GM21723 (cell line): ENCODE measurements at regions not wholly inside any gene's neighbourhood (a gene's known extent, or its start where the extent isn't known, plus 50 kb on each side); places are given as distances from the start of the nearest gene placed in this dataset.
"Not testable (repeated sequence)": the region's sequence is repeated elsewhere in the genome, so short reads cannot be mapped to it uniquely, and the experiment has no call there.

Experiments
- ATAC-seq: cut with Tn5 transposase; IDR thresholded peaks from one replicate; pipeline ENCODE4 v1.9.1; 2021; ENCODE audit warnings: mild to moderate bottlenecking, moderate library complexity; ENCODE audit not compliant: unreplicated experiment

GRCh38 chr16:65283181-65283651 lies 161.4 kb upstream of the CDH11 start:
- no peak for ATAC-seq

GRCh38 chr16:65281586-65281985 lies 159.7 kb upstream of the CDH11 start:
- no peak for ATAC-seq

GRCh38 chr16:65280845-65281512 lies 159.1 kb upstream of the CDH11 start:
- ATAC-seq: no peak

GRCh38 chr16:65279576-65279975 lies 157.7 kb upstream of the CDH11 start:
- no peak for ATAC-seq

- ATAC-seq: no peak
Observed at GRCh38 chr16:65278874-65279273, 157.0 kb upstream of the CDH11 start.

GRCh38 chr16:65274566-65274965 lies 152.7 kb upstream of the CDH11 start:
- ATAC-seq: no peak

GRCh38 chr16:65272699-65273414 lies 151.0 kb upstream of the CDH11 start:
- ATAC-seq: no peak

GRCh38 chr16:65271996-65272395 lies 150.1 kb upstream of the CDH11 start:
- ATAC-seq: no peak

- no peak for ATAC-seq
Observed at GRCh38 chr16:65268331-65268730, 146.5 kb upstream of the CDH11 start.

- ATAC-seq: no peak
Observed at GRCh38 chr16:65263896-65264295, 142.0 kb upstream of the CDH11 start.

- no peak for ATAC-seq
Observed at GRCh38 chr16:65260746-65261145, 138.9 kb upstream of the CDH11 start.

- no peak for ATAC-seq
Observed at GRCh38 chr16:65254144-65254543, 132.3 kb upstream of the CDH11 start.

- no peak for ATAC-seq
Observed at GRCh38 chr16:65249768-65250167, 127.9 kb upstream of the CDH11 start.

- ATAC-seq: no peak
Observed at GRCh38 chr16:65244787-65245186, 122.9 kb upstream of the CDH11 start.

- no peak for ATAC-seq
Observed at GRCh38 chr16:65235339-65236177, 113.7 kb upstream of the CDH11 start.

GRCh38 chr16:65234721-65235320 lies 113.0 kb upstream of the CDH11 start:
- not testable (repeated sequence) for ATAC-seq

- ATAC-seq: no peak
Observed at GRCh38 chr16:65229191-65229662, 107.4 kb upstream of the CDH11 start.

- no peak for ATAC-seq
Observed at GRCh38 chr16:65227150-65227835, 105.4 kb upstream of the CDH11 start.

- no peak for ATAC-seq
Observed at GRCh38 chr16:65226077-65226476, 104.2 kb upstream of the CDH11 start.

GRCh38 chr16:65225488-65225887 lies 103.6 kb upstream of the CDH11 start:
- no peak for ATAC-seq
